ENCODE measurements at regions not wholly inside any gene's neighbourhood (a gene's known extent, or its start where the extent isn't known, plus 50 kb on each side); places are given as distances from the start of the nearest gene placed in this dataset.
"Not testable (repeated sequence)": the region's sequence is repeated elsewhere in the genome, so short reads cannot be mapped to it uniquely, and the experiment has no call there.

DNA sequence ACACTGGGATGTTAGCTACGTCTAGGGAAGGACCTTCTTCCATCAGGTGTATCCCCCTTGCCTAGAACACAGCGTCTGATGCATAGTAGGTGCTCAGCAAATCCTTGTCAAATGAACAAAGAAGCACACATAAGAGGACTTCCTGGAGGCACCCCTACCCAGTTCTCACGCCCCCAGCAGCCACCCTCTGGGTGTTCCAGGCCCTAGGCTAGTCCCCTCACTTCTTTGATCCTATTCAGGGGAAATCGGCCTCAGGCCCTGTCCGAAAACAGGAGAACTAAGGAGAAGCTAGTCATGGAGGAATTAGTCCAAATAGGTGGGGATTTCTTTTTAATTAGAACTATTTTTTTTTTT, 84.7 kb upstream of the SIRPA start:
- no peak for DNase-seq

DNA sequence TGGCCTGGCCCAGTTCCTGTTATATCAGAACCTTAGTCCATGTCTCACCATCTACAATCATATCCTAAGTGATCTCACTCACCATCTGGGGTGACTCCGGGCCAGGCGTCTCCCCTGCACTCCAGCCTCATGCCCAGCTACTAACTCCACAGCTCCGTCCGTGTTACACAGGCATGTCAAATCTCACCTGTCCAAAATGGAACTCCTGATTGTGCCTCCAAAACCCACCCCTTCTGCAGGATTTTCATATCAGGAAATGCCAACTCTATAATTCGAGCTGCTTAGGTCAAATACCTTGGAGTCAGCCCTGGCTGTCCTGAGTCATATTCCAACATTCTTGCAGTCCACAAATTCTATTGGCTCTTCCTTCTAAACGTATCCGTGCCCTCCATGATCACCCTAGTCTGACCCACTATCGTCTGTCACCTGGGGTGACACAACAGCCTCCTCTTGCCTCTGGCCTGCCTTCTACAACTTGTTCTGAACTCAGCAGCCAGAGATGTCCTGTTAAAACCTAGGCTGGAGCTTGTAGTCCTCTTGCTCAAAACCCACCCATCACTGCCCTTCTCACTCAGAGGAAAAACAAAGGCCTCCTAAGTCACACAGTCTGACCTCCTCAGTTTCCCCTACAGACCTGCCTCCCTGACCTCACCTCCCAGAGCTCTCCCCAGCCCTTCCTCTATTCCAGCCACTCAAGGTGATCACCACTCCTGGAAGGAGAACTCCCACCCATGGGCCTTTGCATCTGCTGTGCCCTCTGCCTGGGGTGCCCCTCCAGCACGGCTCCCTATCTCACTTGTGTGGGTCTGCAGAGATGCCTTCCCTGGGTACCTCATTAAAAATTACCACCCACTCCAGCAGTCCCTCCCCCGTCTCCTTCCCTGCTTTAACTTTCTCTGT, 85.3 kb upstream of the SIRPA start:
- DNase-seq = no peak

- no peak for DNase-seq
Measured at GRCh38 chr20:1809131-1809572, 86.1 kb upstream of the SIRPA start.

DNA sequence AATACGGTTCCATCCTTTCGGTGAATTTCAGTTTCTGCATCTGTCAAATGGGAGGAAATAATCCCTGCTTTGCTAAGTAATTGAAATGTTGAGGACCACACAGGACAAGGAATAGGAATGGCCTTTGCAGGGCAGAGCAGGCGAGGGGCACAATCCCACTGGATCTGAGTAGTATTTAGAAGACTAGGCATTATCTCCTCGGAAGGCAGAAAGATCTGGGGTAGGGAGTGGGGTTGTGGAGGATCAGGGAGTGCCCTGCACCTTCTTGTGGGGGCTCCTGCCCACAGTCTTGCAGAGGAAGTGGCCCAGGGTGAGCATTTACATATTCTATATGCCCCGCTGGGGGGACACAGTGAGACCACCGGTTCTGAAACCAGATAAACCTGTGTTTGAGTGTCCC, 87.1 kb upstream of the SIRPA start:
- DNase-seq = no peak

DNA sequence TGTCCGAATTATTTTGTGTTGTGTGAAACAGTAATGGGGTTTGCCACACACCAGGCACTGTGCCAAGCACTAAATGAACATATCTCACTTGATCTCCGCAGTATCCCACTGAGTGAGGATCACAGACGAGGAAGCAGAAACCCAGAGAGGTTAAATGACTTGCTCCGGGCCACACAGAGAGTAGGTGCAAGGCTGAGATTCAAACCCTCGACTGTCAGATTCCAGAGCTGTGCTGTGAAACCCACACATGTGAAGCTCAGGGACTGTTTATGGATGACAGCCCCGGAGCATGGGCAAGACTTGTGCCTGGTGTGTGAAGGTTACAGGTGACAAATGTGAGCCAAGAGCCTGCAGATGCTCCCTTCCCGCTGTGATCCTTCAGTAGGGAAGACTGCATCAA, 87.8 kb upstream of the SIRPA start:
- DNase-seq = no peak

GRCh38 chr20:1806456-1806855, 88.8 kb upstream of the SIRPA start:
- DNase-seq = no peak

- DNase-seq = no peak
Measured at GRCh38 chr20:1805816-1806215, 89.4 kb upstream of the SIRPA start.

- DNase-seq = no peak
Measured at GRCh38 chr20:1805161-1805581, 90.0 kb upstream of the SIRPA start.

DNA sequence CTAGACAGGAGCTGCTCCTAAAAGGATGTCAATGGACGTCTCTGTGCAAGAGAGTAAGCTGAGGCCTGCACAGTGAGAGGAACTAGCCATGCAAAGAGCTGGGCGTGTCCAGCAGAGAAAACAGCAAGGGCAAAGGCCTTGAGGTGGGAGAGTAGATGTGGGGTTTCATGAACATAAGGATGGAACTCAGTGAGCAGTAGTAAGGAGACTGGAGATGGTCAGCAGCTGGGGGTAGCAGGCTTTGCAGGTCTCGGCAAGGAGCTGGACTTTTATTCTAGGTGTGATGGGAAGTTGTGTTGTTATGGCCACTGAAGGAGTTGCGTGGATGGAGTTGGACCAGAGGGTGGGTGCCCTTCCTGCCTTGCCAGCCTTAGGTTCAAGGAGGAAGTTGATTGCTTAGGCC, 90.7 kb upstream of the SIRPA start:
- DNase-seq = no peak

DNA sequence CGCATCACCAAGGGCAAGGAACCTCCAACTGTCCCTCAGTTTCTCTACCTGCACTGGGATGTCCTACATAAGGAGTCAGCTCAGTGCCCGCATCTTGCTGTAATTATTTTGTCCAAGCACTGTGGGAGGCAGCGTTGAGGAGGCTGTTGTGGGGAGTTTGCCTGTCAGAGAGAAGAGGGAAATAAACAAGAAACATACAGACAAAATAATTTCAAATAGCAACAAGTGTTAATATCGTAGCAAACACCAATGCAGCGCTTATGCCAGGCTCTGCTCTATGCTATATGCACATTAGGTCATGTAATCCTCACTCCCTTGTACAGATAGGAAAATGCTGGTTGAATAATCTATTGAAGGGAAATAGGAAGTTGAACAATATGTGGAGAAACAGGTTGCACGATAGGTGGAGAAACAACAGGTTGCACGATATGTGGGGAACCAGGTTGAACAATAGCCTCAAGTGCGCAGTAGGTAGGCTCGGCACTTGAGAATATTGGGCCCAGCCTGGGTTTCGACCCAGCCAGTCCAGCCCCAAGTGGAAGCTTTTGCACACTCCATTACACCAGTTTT, 91.2 kb upstream of the SIRPA start:
- DNase-seq = no peak

- DNase-seq = no peak
Measured at GRCh38 chr20:1803061-1803931, 91.9 kb upstream of the SIRPA start.

DNA sequence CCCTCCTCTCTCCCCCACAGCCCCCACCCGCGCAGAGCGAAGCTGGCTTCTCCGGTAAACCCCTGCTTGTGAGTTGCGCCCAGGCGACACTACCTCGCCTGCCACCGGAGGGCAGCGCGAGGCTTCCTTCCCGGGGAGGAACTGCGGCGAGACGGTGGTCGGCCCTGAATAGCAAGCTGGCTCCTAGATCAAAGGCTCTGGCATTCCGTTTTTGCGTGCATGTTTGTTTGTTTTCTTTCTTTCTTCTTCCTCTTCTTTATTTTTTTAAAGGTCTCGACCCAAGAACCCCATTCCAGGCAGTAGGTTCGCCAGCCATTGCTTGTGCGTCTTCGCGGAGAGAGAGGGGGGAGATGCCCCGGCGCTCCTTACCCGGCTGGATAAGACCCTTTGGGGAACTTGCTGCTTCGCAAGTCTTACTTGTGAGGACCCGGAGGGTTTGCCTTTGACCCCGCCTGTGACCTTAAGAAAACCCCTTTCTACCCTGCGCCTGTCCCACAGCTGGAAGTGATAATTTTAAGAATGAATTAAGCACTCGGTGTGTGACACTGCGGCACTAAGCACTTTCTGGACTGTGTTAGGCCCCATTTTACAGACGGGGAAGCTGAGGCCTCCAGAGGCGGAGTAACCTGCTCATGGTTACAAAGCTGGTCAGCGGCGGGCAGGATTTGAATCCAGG, 92.7 kb upstream of the SIRPA start:
- peak; percentile 27 for DNase-seq

GRCh38 chr20:1801929-1802306, 93.3 kb upstream of the SIRPA start:
- DNase-seq = no peak

DNA sequence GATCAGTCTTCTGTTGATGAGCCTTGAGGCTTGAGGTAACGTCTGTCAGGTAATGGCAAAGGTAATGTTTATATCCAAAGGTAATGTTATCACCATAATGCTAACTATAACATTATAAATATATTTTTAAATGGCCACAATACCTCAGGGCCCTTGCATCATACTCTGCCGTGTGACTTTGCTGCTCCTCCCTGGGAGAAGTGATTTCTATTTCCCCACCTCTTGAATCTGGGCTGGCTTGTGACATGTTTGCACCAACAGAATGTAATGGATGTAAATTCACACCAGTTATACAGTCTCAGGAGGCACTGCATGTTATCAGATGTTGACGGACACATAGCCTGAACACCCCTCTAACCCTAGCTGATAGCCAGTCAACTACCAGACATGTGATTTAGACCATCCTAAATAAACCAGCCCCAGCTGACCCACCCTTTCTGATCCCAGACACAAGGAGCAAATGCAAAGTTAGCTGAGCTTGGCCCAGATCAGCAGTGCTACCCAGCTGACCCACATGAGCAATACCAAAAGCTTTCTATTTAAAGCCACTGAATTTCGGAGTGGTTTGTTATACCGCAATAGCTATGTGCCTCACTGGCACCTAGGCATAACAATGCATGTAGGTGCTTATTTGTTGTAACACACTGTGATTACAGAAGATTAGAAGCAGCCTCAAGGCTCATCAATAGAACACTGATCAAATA, 93.8 kb upstream of the SIRPA start:
- no peak for DNase-seq

DNA sequence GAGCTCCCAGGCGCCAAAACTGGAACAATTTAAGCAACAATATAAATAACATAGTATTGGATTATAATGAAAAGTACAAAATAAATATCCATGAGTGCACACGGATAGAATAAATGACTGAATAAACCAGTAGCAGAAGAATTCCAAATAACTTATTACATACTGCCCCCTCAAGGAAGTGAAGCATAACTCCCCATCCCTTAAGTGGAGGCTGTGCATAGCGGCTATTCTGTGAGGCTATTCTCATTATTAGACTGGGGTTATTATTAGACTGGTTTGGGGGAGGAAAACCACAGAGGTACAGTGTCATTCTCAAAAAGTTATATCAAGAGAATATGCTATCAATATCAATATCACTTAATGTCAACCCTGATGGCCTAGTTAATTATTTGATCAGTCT, 94.4 kb upstream of the SIRPA start:
- no peak for DNase-seq

- DNase-seq = no peak
Measured at GRCh38 chr20:1800180-1800579, 95.0 kb upstream of the SIRPA start.

GRCh38 chr20:1799746-1800145, 95.5 kb upstream of the SIRPA start:
- not testable (repeated sequence) for DNase-seq

DNA sequence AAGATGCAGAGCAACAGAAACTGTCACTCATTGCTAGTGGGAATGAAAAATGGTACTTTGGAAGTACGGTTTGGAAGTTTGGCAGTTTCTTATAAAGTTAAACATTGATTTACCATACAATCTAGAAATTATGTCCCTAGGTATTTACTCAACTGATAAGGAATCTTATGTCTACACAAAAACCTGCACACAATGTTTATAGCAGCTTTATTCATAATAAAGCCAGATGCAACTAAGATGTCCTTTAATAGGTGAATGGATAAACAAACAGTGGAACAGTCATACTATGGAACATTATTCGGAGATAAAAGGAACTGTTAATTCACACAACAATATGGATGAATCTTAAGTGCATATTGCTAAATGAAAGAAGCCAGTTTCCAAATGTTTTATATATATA, 96.2 kb upstream of the SIRPA start:
- DNase-seq = no peak

DNA sequence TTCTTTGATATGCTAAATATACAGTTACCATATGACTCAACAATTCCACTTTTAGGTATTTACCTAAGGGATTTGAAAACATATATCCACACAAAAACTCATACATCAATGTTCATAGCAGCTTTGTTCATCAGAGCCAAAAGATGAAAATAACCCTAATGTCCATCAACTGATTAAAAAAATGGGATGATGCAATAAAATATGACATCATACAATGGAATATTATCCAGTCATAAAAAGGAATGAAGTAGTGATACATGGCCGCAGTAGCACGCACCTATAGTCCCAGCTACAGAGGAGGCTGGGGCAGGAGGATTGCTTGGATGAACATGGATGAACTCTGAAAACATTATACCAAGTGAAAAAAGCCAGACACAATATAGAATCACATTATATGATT, 101.4 kb upstream of the SIRPA start:
- DNase-seq = no peak

DNA sequence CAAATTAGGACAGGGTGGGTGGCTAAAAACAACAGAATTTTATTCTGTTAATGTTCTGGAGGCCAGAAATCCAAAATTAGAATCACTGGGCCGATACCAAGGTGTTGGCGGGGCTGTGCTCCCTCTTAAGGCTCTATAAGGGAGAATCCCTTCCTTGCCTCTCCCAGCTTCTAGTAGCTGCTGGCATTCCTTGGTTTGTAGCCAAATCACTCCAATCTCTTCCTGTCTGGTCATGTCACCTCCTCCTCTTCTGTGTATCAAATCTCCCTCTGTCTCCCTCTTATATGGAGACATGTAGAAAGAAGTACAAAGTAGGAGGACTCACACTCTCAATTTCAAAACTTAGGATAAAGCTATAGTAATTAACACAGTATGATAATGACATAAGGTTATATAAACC, 102.9 kb upstream of the SIRPA start:
- DNase-seq = no peak

DNA sequence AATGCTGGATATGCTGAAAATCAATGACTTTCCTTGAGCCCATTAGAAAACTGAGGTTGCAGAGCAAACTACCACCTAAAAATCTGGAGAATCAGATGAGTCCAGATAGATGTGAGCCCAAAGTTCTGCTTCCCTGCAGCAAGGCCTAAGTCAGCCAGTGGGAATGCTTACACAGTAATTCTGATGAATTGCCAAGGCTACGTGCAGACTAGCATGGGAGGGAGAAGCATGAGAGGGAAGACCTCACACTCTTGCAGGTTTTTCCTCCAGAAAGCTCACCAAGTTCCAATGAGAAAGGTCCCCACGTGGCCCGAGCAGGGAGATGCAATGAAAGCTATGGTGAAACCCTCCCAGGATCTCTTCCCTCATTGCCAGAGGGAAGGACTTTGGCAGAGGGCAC, 104.8 kb upstream of the SIRPA start:
- DNase-seq = no peak

DNA sequence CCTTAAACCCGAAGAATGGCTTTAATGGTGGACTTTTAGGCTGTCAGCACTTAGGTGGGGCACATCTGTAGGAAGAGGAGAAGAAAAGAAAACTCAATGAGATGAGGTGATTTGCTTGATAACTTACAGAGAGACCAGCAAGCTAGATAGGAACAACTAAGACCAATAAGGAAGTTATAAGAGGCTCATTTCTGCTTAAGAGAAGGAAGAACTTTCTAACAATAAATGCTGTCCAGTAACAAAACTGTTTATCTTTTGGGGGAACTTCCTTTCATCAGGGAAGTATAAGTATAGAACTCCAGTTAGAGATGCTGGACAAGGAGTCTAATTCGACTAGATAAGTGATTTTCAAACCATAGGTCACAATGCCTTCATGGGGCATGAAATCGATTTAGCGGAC, 107.2 kb upstream of the SIRPA start:
- no peak for DNase-seq

- no peak for DNase-seq
Measured at GRCh38 chr20:1786486-1786885, 108.7 kb upstream of the SIRPA start.
